HCT116 (cell line): ENCODE measurements at regions not wholly inside any gene's neighbourhood (a gene's known extent, or its start where the extent isn't known, plus 50 kb on each side); places are given as distances from the start of the nearest gene placed in this dataset.

Experiments used
- ATAC-seq: fragments of 200-7000 bp; cut with Tn5 transposase; 2 replicates; pipeline ENCODE4 v1.9.1; 2020; ENCODE audit warnings: mild to moderate bottlenecking, moderate library complexity
- BruUV-seq: library from RNA; stranded (reverse); fragments of 400-500 nt; replicated peaks from 2 replicates; lab custom pipeline; 2021; lab: Mats Ljungman, UMichigan
- CTCF ChIA-PET: fragments of 300-600 bp; sonication (Branson Sonifier 250); formaldehyde crosslinking; loops from one replicate; lab custom pipeline; 2021; ENCODE audit warnings: antibody characterized with exemption; lab: Charles Lee
- POLR2A ChIA-PET: fragments of 300-600, 350-600 bp; sonication (Branson Sonifier 250); formaldehyde crosslinking; loops from one replicate; lab custom pipeline; 2021; ENCODE audit warnings: antibody characterized with exemption; lab: Charles Lee
- RAD21 ChIA-PET, 2 experiments: fragments of 300-600 bp; sonication (Branson Sonifier 250); formaldehyde crosslinking; loops; one replicate each; lab custom pipeline; 2023; ENCODE audit warnings: low total read pairs in 2 of 2; ENCODE audit not compliant: uncharacterized antibody in 2 of 2, unreplicated experiment in 2 of 2, low non-redundant PET in 1 of 2; lab: Charles Lee
- DNase-seq: peaks from one replicate; pipeline ENCODE4 v3.0.0-alpha.2; 2010; ENCODE audit warnings: low read depth, low spot score
- H2AFZ ChIP-seq: fragments of 200-600 bp; shearing (Covaris generic), sonication (generic); 2 replicates; pipeline ENCODE4 v1.6.1; 2017; ENCODE audit warnings: low read depth, mixed run types, mixed read lengths, antibody characterized with exemption, low read length; ENCODE audit not compliant: poor library complexity, severe bottlenecking
- H3K27ac ChIP-seq: 2 replicates; pipeline ENCODE4 v1.5.1; 2012; ENCODE audit warnings: low read depth, low read length
- H3K27me3 ChIP-seq: fragments of 200-600 bp; sonication (generic); 2 replicates; pipeline ENCODE4 v1.6.1; 2016; ENCODE audit warnings: mixed run types, low read length, mixed read lengths; ENCODE audit not compliant: insufficient read depth
- H3K36me3 ChIP-seq, 2 experiments: fragments of 200-500 bp in 1 of 2; fragments of 200-600 bp in 1 of 2; sonication (Bioruptor generic) in 1 of 2; sonication (generic) in 1 of 2; 2 replicates each; pipeline versions ENCODE4 v1.5.1 to v1.6.1; 2014 to 2016; ENCODE audit warnings: low read length in 2 of 2, inconsistent platforms in 1 of 2, mixed read lengths in 1 of 2, mixed run types in 1 of 2; ENCODE audit not compliant: insufficient read depth in 2 of 2, control insufficient read depth in 1 of 2
- H3K4me1 ChIP-seq, 2 experiments: fragments of 200-600 bp in 1 of 2; sonication (generic) in 1 of 2; 2 replicates each; pipeline versions ENCODE4 v1.5.1 to v1.6.1; 2012 to 2017; ENCODE audit warnings: low read length in 2 of 2, inconsistent platforms in 1 of 2, mild to moderate bottlenecking in 1 of 2, mixed read lengths in 1 of 2, mixed run types in 1 of 2, moderate library complexity in 1 of 2; ENCODE audit not compliant: insufficient read depth in 2 of 2, control insufficient read depth in 1 of 2
- H3K4me2 ChIP-seq: fragments of 200-600 bp; sonication (generic); 2 replicates; pipeline ENCODE4 v1.6.1; 2017; ENCODE audit warnings: mixed run types, low read length, mixed read lengths
- H3K4me3 ChIP-seq, 2 experiments: fragments of 200-600 bp in 1 of 2; sonication (generic) in 1 of 2; replicated peaks in 1 of 2; 2 replicates each; pipeline ENCODE4 v1.5.1; 2011 to 2016; ENCODE audit warnings: low read length in 2 of 2, control low read depth in 1 of 2, low read depth in 1 of 2, mild to moderate bottlenecking in 1 of 2, mixed read lengths in 1 of 2, mixed run types in 1 of 2
- H3K79me2 ChIP-seq: fragments of 200-600 bp; sonication (generic); 2 replicates; pipeline ENCODE4 v1.6.1; 2017; ENCODE audit warnings: mild to moderate bottlenecking, mixed run types, low read length, moderate library complexity, mixed read lengths; ENCODE audit not compliant: insufficient read depth
- H3K9ac ChIP-seq: fragments of 200-600 bp; sonication (generic); 2 replicates; pipeline ENCODE4 v1.6.1; 2016; ENCODE audit warnings: low read length, mixed read lengths
- H3K9me2 ChIP-seq: fragments of 200-600 bp; sonication (generic), shearing (Covaris generic); 2 replicates; pipeline ENCODE4 v1.6.1; 2017; ENCODE audit warnings: mixed run types, mild to moderate bottlenecking, moderate library complexity; ENCODE audit not compliant: insufficient read depth
- H3K9me3 ChIP-seq, 2 experiments: fragments of 200-500 bp in 1 of 2; fragments of 200-600 bp in 1 of 2; sonication (Bioruptor generic) in 1 of 2; sonication (generic) in 1 of 2; 2 replicates each; pipeline ENCODE4 v1.6.1; 2014 to 2017; ENCODE audit warnings: low read length in 2 of 2, mixed read lengths in 2 of 2, inconsistent platforms in 1 of 2, low read depth in 1 of 2, mild to moderate bottlenecking in 1 of 2, mixed run types in 1 of 2, moderate library complexity in 1 of 2; ENCODE audit not compliant: control insufficient read depth in 1 of 2, insufficient read depth in 1 of 2
- H4K20me1 ChIP-seq: fragments of 200-600 bp; sonication (generic), shearing (Covaris generic); 2 replicates; pipeline ENCODE4 v1.6.1; 2017; ENCODE audit warnings: mixed run types, mild to moderate bottlenecking, moderate library complexity; ENCODE audit not compliant: insufficient read depth
- EZH2phosphoT487 ChIP-seq: fragments of 200-600 bp; IDR thresholded peaks from 2 replicates; pipeline ENCODE4 v1.6.1; 2018; ENCODE audit warnings: antibody characterized with exemption, borderline replicate concordance
- JUND ChIP-seq: IDR thresholded peaks from 2 replicates; pipeline ENCODE4 v1.6.1; 2012
- POLR2AphosphoS5 ChIP-seq: IDR thresholded peaks from 2 replicates; pipeline ENCODE4 v1.6.1; 2011; ENCODE audit warnings: mild to moderate bottlenecking, low read depth, low read length, moderate library complexity
- REST ChIP-seq: IDR thresholded peaks from 2 replicates; pipeline ENCODE4 v1.6.1; 2012; ENCODE audit warnings: low read depth
- SIN3A ChIP-seq: IDR thresholded peaks from 2 replicates; pipeline ENCODE4 v1.6.1; 2012; ENCODE audit warnings: low read depth
- TCF7L2 ChIP-seq: IDR thresholded peaks from 2 replicates; pipeline ENCODE4 v1.7.0; 2011; ENCODE audit warnings: borderline replicate concordance, inconsistent platforms; ENCODE audit not compliant: insufficient read depth, insufficient read length; ENCODE audit errors: extremely low read depth
- ZFX ChIP-seq: fragments of 450-650 bp; IDR thresholded peaks from 2 replicates; pipeline ENCODE4 v1.6.1; 2017
- ZNF274 ChIP-seq: fragments of 200-500 bp; sonication (Bioruptor generic); IDR thresholded peaks from 2 replicates; pipeline ENCODE4 v1.6.1; 2014; ENCODE audit warnings: mild to moderate bottlenecking, low read depth, low read length, inconsistent platforms
- intact Hi-C: fragments of 100-400 bp; cut with micrococcal nuclease; formaldehyde crosslinking; loops from 2 replicates; pipeline ENCODE4 v1.10.0; 2022
- TF ChIP-seq, protein P1 (sequence below): IDR thresholded peaks from 2 replicates; pipeline ENCODE4 v1.6.1; 2011; ENCODE audit warnings: mild to moderate bottlenecking, low read length, moderate library complexity; ENCODE audit not compliant: insufficient replicate concordance; ENCODE audit errors: extremely low read depth

DNA sequence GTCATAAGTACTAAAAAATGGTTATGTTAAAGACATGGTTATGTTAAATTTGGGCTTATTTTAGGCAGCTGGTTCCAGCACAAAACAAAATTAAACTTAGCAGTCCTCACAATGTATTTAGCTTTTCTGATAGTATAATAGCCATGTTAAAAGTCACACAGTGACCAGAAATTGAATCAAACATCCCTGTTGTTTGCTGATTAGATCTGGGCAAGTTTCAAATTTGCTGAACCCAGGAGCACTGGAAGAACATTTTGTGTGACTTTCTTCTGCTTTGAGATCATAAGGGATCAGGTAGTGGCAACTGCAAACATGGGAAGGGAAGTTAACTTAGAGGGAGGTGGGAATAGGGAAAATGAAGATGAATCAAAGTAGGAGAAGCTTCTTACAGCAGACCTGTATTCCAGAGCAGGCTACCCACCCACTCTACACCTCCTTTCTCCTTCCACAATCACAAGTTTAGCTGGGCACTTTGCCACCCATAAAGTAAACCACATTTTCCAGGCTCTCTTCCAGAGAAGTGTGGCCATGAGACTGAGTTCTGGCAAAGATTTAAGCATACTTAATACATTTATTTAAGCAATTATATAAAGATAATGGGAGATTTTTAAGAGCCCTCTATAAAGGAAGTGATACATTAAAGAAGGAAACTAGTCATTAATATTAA lies 616.1 kb upstream of the LRATD1 start (continued):
- TF ChIP-seq, protein P1, sequence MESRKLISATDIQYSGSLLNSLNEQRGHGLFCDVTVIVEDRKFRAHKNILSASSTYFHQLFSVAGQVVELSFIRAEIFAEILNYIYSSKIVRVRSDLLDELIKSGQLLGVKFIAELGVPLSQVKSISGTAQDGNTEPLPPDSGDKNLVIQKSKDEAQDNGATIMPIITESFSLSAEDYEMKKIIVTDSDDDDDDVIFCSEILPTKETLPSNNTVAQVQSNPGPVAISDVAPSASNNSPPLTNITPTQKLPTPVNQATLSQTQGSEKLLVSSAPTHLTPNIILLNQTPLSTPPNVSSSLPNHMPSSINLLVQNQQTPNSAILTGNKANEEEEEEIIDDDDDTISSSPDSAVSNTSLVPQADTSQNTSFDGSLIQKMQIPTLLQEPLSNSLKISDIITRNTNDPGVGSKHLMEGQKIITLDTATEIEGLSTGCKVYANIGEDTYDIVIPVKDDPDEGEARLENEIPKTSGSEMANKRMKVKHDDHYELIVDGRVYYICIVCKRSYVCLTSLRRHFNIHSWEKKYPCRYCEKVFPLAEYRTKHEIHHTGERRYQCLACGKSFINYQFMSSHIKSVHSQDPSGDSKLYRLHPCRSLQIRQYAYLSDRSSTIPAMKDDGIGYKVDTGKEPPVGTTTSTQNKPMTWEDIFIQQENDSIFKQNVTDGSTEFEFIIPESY: no peak
- TF ChIP-seq POLR2AphosphoS5: no peak
- no peak for TF ChIP-seq JUND
- no peak for TF ChIP-seq EZH2phosphoT487
- TF ChIP-seq ZNF274: no peak

GRCh38 chr2:14018620-14019019 lies 613.9 kb upstream of the LRATD1 start:
- Histone ChIP-seq H3K4me2 (no peak overlapping the region), H3K9ac (no peak overlapping the region), H3K4me3 (no peak overlapping the region), H2AFZ (no peak overlapping the region), H3K79me2 (no peaks in the 10 kb centered on the region), H3K9me2 (no peaks in the 10 kb centered on the region), H3K27me3 (no peaks in the 10 kb centered on the region), H3K27ac (no peak overlapping the region), H3K9me3 (peaks cover 3 to 21% of the 10 kb centered on the region in 2 experiments; a peak in 2 of 4 replicates), H3K36me3 (no peaks in the 10 kb centered on the region)
- ChIA-PET RAD21 (no interaction called here), CTCF (no interaction called here)
- intact Hi-C loops: no loop called here
- no peak for DNase-seq
- no peak for ATAC-seq
- BruUV-seq: no TSS peak
- TF ChIP-seq REST (no peak), SIN3A (no peak), TCF7L2 (no peak), ZFX (no peak)
- TF ChIP-seq, all 23 proteins: peak for 0
- POLR2A ChIA-PET: no interaction called here
- H4K20me1 ChIP-seq: no peaks in the 10 kb centered on the region
- no peaks in the 10 kb centered on the region for H3K4me1 ChIP-seq
